Suppressor macrophage treated with lipopolysaccharide for 1 hour (primary cell): ENCODE measurements at regions not wholly inside any gene's neighbourhood (a gene's known extent, or its start where the extent isn't known, plus 50 kb on each side); places are given as distances from the start of the nearest gene placed in this dataset.
"Not testable (repeated sequence)": the region's sequence is repeated elsewhere in the genome, so short reads cannot be mapped to it uniquely, and the experiment has no call there.

Source experiments
- DNase-seq, 3 donors: peaks; one replicate each; pipeline ENCODE4 v3.0.0-alpha.2; 2020 to 2022

DNA sequence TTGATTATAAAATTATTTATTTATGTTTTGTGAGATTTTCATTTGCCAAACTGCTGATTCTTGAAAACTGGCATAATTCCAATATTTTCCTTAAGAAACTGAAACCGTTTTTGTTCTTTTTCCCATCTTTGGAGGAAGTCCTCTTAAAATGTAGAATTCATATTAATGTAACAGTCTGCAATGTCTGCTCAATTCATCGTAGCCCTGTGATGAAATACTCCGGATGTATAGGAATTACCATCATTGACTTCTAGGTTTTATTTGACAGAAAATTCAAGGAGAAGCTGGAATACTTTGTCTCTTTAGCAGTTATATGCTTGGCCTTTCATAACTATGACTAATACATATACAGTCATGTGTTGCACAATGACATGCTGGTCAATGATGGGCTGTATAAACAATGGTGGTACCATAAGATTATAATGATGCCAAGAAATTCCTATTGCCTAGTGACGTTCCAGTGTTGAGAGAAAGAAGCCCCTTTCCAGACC, 185.0 kb upstream of the GPRIN3 start:
- DNase-seq, result peak; percentile 21 to 70 (median 63)

DNA sequence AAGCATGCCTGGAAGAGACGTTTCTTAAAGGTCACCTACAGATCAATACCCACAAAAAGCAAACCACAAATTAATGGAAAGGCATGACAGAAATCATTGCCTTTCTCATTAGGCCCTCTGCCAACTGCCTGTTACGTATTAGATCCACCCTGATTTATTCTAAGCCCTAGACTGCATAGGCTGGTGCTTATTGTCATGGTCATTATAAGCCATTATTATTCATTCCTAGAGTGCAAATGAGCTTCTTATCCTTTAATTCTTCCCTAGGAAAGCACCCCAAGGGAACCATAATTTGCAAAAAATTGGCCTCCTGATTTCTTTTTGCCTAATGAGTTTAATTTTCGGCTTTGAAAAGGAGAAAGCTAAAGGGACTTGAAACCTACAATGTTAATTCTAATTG, 184.2 kb upstream of the GPRIN3 start:
- DNase-seq, result no peak

GRCh38 chr4:89489921-89490431, 182.4 kb upstream of the GPRIN3 start:
- not testable (repeated sequence) for DNase-seq

- DNase-seq, result peak; percentile 50 to 72 (median 58)
Observed at GRCh38 chr4:89489338-89489771, 181.8 kb upstream of the GPRIN3 start.

GRCh38 chr4:89488736-89489135, 181.1 kb upstream of the GPRIN3 start:
- DNase-seq, result no peak

- no peak for DNase-seq
Observed at GRCh38 chr4:89486673-89487072, 179.1 kb upstream of the GPRIN3 start.

- DNase-seq, result peak in 2 of 3 donors; percentile 17 to 34
Observed at GRCh38 chr4:89486042-89486441, 178.4 kb upstream of the GPRIN3 start.

DNA sequence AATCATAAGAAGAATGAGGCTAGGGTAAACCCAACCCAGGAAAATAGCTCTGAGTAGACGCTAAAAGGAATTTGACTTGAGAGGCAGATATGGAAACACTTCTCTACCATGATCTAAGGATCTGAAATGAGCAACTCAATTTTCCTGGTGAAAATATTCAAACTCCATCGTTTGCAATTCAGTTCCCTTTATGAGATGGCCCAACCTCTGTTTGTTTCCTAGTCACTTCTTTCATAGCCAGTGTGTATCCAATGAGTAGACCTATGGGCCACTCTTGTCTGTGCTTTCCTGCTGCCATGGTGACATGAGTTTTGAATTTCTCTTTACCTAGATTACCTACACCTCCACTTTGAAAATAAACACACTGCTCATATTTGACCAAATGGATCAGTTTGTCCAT, 176.2 kb upstream of the GPRIN3 start:
- no peak for DNase-seq

DNA sequence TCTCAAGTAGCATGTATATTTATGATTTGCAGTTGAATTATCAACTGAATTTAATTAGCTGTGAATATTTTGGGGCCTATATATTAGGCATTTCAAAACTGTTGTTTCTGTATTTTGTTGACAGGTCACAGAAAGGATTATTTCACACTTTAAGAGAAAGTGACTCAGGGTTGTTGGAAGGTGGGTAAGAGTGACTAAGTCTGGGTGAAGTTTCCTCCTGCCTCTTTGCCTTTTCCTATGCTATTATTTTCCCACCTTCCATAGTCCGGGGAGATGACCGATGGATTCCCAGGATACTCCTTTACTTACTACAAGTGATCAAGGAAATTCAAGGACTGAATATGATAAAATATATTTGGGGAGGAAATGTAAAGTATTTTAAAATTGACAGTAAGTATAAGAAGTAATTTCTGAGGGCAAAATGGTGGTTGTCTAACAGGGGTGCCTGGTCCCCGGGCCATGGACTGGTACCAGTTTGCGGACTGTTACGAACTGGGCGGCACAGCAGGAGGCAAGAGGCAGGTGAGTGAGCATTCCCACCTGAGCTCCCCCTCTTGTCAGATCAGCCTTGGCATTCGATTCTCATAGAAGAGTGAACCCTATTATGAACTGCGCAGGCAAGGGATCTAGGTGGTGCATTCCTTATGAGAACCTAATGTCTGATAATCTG, 175.5 kb upstream of the GPRIN3 start:
- peak in 1 of 3 donors; percentile 15 for DNase-seq

GRCh38 chr4:89482251-89482650, 174.7 kb upstream of the GPRIN3 start:
- peak; percentile 24 to 57 (median 54) for DNase-seq

GRCh38 chr4:89469930-89470375, 162.4 kb upstream of the GPRIN3 start:
- peak; percentile 75 to 96 (median 94) for DNase-seq

GRCh38 chr4:89469516-89469915, 161.9 kb upstream of the GPRIN3 start:
- peak; percentile 7 to 57 (median 51) for DNase-seq

- DNase-seq, result no peak
Observed at GRCh38 chr4:89468602-89469001, 161.0 kb upstream of the GPRIN3 start.

- peak in 2 of 3 donors; percentile 32 to 34 for DNase-seq
Observed at GRCh38 chr4:89463341-89463740, 155.7 kb upstream of the GPRIN3 start.

GRCh38 chr4:89447543-89447942, 139.9 kb upstream of the GPRIN3 start:
- no peak for DNase-seq

GRCh38 chr4:89446193-89446592, 138.6 kb upstream of the GPRIN3 start:
- DNase-seq, result no peak

GRCh38 chr4:89439533-89439932, 131.9 kb upstream of the GPRIN3 start:
- no peak for DNase-seq

- DNase-seq, result peak; percentile 89 to 95 (median 94)
Observed at GRCh38 chr4:89438102-89438831, 130.7 kb upstream of the GPRIN3 start.

DNA sequence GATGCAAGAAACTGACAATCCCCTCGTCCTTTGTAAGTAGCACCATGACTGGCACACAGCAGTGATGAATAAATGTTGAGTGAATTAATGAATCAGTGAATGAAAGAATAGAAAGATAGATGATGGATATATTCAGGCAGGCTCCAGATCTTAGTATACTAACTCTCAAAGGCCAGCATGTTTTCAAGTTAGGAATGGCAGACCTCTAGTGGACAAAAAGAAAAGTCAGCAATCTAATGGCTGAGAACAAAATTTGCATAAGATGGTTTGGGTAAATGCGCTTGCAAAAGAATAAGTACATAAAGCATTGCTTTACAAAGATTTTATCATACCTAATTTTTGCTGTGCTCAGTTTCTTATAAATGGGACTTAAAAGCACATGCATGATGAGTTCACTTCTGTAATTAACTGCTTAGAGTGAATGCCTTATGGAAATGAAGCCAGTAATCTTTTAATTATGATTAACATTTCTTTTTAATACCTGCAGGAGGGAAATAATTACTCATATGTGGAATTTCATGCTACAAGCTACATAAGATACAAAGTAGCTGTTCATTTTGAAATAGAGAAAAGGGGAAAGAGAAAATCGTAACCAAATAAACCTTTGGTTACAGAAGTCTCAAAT, 126.9 kb upstream of the GPRIN3 start:
- DNase-seq, result peak; percentile 38 to 77 (median 71)

DNA sequence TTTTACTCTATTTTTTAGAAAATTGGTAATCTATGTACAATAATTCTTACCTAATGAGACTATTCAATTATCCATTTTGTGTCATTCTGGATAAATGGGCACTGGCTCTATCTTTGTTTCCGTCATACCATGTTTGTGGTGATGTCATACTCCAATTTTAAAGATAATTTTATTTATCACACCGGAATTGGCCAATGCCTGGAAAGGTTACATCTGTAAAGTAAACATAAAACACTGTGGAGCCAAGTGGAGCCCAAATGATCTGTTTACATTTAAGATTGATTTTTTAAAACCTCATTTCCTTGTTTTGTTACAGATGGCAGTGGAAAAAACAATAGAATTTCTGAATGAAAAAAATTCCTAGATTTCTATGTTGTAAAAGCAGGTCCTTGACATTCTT, 120.2 kb upstream of the GPRIN3 start:
- DNase-seq, result no peak

DNA sequence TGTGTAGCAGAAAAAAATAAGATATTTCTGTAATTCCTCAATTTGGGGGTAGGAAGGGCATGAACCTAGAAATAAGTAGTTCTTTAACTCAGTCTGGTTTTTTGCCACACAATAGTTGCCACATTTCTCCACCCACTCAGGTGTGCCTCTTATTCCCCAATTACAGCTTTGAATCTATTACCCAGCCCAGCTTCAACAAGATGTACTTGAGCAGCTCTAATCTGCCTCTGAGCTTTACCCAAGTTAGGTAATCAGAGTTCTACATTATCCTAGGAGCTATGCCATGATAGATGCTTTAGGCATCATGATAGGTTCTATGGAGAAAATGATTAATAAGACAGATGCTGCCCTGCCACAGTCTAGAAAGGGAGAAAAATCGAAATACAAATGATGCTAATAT, 117.4 kb upstream of the GPRIN3 start:
- DNase-seq, result peak; percentile 5 to 25 (median 14)

- DNase-seq, result peak; percentile 42 to 68 (median 54)
Observed at GRCh38 chr4:89422441-89422990, 114.9 kb upstream of the GPRIN3 start.

GRCh38 chr4:89420507-89420906, 112.9 kb upstream of the GPRIN3 start:
- no peak for DNase-seq
